ENCODE measurements at regions not wholly inside any gene's neighbourhood (a gene's known extent, or its start where the extent isn't known, plus 50 kb on each side); places are given as distances from the start of the nearest gene placed in this dataset.

DNA sequence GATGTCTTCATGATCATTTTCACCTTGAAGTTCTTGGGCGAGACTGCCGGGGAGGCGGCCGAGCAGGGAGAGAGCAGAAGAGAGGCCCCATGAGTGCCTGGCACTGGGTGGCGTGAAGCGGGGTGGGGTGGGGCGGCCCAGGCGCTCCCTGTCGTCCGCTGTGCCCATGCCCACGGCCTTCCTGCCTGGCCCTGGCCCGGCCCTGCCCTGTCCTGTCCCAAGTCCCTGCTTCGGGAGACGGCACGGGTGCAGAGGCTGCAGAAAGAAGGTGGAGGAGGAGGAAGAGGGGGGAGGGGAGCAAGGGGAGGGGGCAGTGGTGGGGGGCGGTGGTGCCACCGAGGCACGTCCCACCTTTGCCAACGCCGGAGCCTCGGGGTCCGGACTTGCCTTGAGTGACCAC is 118.4 kb downstream of the PTPRS start:
- no peak overlapping the region for H3K23ac ChIP-seq (ENCODE audit: insufficient read length)
- H3K4me1 ChIP-seq (replicated peaks in 1 of 4; ENCODE audit: control insufficient read depth in 3 of 4, insufficient read depth in 4 of 4, low read length in 3 of 4) = no peaks in the 10 kb centered on the region
- no peak overlapping the region for H2BK120ac ChIP-seq (replicated peaks; ENCODE audit: low read depth, low read length)
- H3K79me1 ChIP-seq (ENCODE audit: low read depth, low read length) = no peaks in the 10 kb centered on the region
- no peak overlapping the region for H4K5ac ChIP-seq (ENCODE audit: insufficient read length, low read depth, low read length)
- no peak overlapping the region for H2BK15ac ChIP-seq (ENCODE audit: low read length)
- H3K18ac ChIP-seq (ENCODE audit: extremely low read depth, low read length) = no peak overlapping the region
- H3K79me2 ChIP-seq (ENCODE audit: control insufficient read depth in 1 of 2, insufficient read depth in 2 of 2, low read length in 2 of 2) = no peaks in the 10 kb centered on the region
- H3K14ac ChIP-seq (ENCODE audit: insufficient read length) = no peak overlapping the region
- H3K56ac ChIP-seq (replicated peaks; ENCODE audit: insufficient read length, low read depth, low read length) = no peak overlapping the region
- 94% methylated on average over 14 of the region's 22 CpGs; no CpG with 5 or more reads in 1 of the 2 experiments for WGBS, 2 experiments (ENCODE audit: extremely low coverage in 1 of 2, insufficient coverage in 1 of 2, insufficient read length in 1 of 2, insufficient replicate concordance in 2 of 2, low coverage in 1 of 2, low lambda C conversion rate in 2 of 2, missing lambda C conversion rate in 1 of 2)
- peaks cover 34 to 57% (median 53%) of the 10 kb centered on the region in 4 experiments for H3K36me3 ChIP-seq (ENCODE audit: control insufficient read depth in 2 of 4, insufficient read depth in 4 of 4, low read length in 3 of 4)
- no peak for FAIRE-seq
- no peak overlapping the region for H4K8ac ChIP-seq (ENCODE audit: extremely low read depth, insufficient read depth, low read length)
- no peaks in the 10 kb centered on the region for H3K27me3 ChIP-seq (replicated peaks in 1 of 4; ENCODE audit: control insufficient read depth in 3 of 4, extremely low read depth in 1 of 4, insufficient read depth in 3 of 4, low read length in 3 of 4)
- peaks cover 5 to 8% of the 10 kb centered on the region in 2 experiments for H4K20me1 ChIP-seq (replicated peaks in 1 of 2; ENCODE audit: control insufficient read depth in 1 of 2, insufficient read depth in 2 of 2, low read length in 2 of 2)
- no peak overlapping the region for H2AK5ac ChIP-seq (ENCODE audit: low read depth, low read length)
- H3K4ac ChIP-seq (replicated peaks; ENCODE audit: insufficient read length, low read depth, low read length) = no peak overlapping the region
- H3K4me2 ChIP-seq (ENCODE audit: insufficient read depth in 1 of 2, low read depth in 2 of 2, low read length in 2 of 2) = no peak overlapping the region
- POLR2A ChIA-PET (ENCODE audit: partially characterized antibody) = interaction anchor here (2.0 kb wide), 1 partner anchor 11 kb away, joined by 5 read pairs; no protein-coding TSS in a partner anchor
- no peak overlapping the region for H2AFZ ChIP-seq (ENCODE audit: low read length)
- no peaks in the 10 kb centered on the region for H3K9me3 ChIP-seq (ENCODE audit: insufficient read depth in 2 of 2, low read depth in 1 of 2, low read length in 1 of 2)
- no peak for DNase-seq (ENCODE audit: low read depth in 1 of 2, low spot score in 2 of 2)
- no peak overlapping the region for H2BK20ac ChIP-seq (ENCODE audit: low read length)
- H3K23me2 ChIP-seq (ENCODE audit: low read depth, low read length) = no peaks in the 10 kb centered on the region
- H3K27ac ChIP-seq (ENCODE audit: low read depth, low read length) = no peak overlapping the region
- no peak overlapping the region for H2BK12ac ChIP-seq (ENCODE audit: low read depth, low read length)
- no peak overlapping the region for H4K91ac ChIP-seq (replicated peaks; ENCODE audit: insufficient read length, low read length)
- H2BK5ac ChIP-seq (ENCODE audit: low read depth, low read length) = no peak overlapping the region
- CTCF ChIA-PET (ENCODE audit: partially characterized antibody) = no interaction called here
- no peak overlapping the region for H3K9ac ChIP-seq (replicated peaks in 1 of 4; ENCODE audit: extremely low read depth in 1 of 4, low read depth in 3 of 4, low read length in 3 of 4)
- H3K4me3 ChIP-seq (ENCODE audit: extremely low read depth in 1 of 4, insufficient read depth in 2 of 4, low read depth in 3 of 4, low read length in 4 of 4) = no peak overlapping the region
- TF ChIP-seq SP2 (IDR thresholded peaks at IDR 0.05; ENCODE audit: low read length) (no peak), TBP (IDR thresholded peaks at IDR 0.05; ENCODE audit: low read depth, low read length) (no peak), GABPA (IDR thresholded peaks at IDR 0.05; ENCODE audit: borderline replicate concordance, insufficient read depth, low read length) (no peak), YY1 (IDR thresholded peaks at IDR 0.05; ENCODE audit: low read depth, low read length) (no peak), EP300 (IDR thresholded peaks at IDR 0.05; ENCODE audit: borderline replicate concordance in 1 of 2, low read depth in 2 of 2, low read length in 2 of 2) (no peak), HDAC2 (IDR thresholded peaks at IDR 0.05; ENCODE audit: borderline replicate concordance in 1 of 2, low read depth in 2 of 2, low read length in 2 of 2) (no peak), RNF2 (IDR thresholded peaks at IDR 0.05; ENCODE audit: borderline replicate concordance, low read depth, low read length, missing control alignments, poor library complexity, severe bottlenecking) (no peak), RAD21 (IDR thresholded peaks at IDR 0.05 in 1 of 2, conservative IDR thresholded peaks at IDR 0.05 in 1 of 2; ENCODE audit: low read depth in 2 of 2, low read length in 2 of 2) (no peak), RFX5 (IDR thresholded peaks at IDR 0.05; ENCODE audit: borderline replicate concordance, low read depth, low read length) (no peak), CEBPB (IDR thresholded peaks at IDR 0.05; ENCODE audit: low read depth, low read length) (no peak), EZH2 (IDR thresholded peaks at IDR 0.05; ENCODE audit: low read depth, low read length, severe bottlenecking) (no peak), SIX5 (IDR thresholded peaks at IDR 0.05; ENCODE audit: low read depth, low read length) (no peak)
- TF ChIP-seq, protein P1, sequence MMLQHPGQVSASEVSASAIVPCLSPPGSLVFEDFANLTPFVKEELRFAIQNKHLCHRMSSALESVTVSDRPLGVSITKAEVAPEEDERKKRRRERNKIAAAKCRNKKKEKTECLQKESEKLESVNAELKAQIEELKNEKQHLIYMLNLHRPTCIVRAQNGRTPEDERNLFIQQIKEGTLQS (IDR thresholded peaks at IDR 0.05; ENCODE audit: insufficient read depth, low read depth, low read length) = no peak

Measured in H1 (cell line).